Mesodermal cell (in vitro differentiated cells): ENCODE measurements at regions not wholly inside any gene's neighbourhood (a gene's known extent, or its start where the extent isn't known, plus 50 kb on each side); places are given as distances from the start of the nearest gene placed in this dataset.

Experiments
- H3K27ac ChIP-seq: 2 replicates; pipeline ENCODE4 v1.7.0; 2013; ENCODE audit warnings: mild to moderate bottlenecking, low read depth, low read length, moderate library complexity; ENCODE audit not compliant: severe bottlenecking
- H3K36me3 ChIP-seq: 2 replicates; pipeline ENCODE4 v1.7.1; 2013; ENCODE audit warnings: mild to moderate bottlenecking, low read length, moderate library complexity; ENCODE audit not compliant: control insufficient read depth, insufficient read depth
- H3K4me1 ChIP-seq: one replicate; pipeline ENCODE4 v1.7.1; 2013; ENCODE audit warnings: mild to moderate bottlenecking, low read length; ENCODE audit not compliant: insufficient read depth, control insufficient read depth, poor library complexity, severe bottlenecking
- H3K4me3 ChIP-seq: 2 replicates; pipeline ENCODE4 v1.7.0; 2013; ENCODE audit warnings: low read length, control low read depth, mild to moderate bottlenecking; ENCODE audit not compliant: insufficient read depth, poor library complexity, severe bottlenecking; ENCODE audit errors: extremely low read depth
- H3K9me3 ChIP-seq: 2 replicates; pipeline ENCODE4 v1.7.1; 2013; ENCODE audit warnings: mild to moderate bottlenecking, low read length, moderate library complexity; ENCODE audit not compliant: control insufficient read depth
- WGBS, 2 experiments: methylation state at CpG; one replicate each; pipeline ENCODE4 v1.1.5; 2013; ENCODE audit warnings: missing lambda C conversion rate in 2 of 2; ENCODE audit not compliant: insufficient coverage in 2 of 2; 5-methylcytosine and 5-hydroxymethylcytosine counted together

GRCh38 chr14:97290977-97291376 is 493.8 kb downstream of the VRK1 start:
- Histone ChIP-seq H3K9me3 (no peaks in the 10 kb centered on the region), H3K4me1 (peaks cover 6% of the 10 kb centered on the region), H3K4me3 (no peak overlapping the region), H3K36me3 (no peaks in the 10 kb centered on the region), H3K27ac (no peak overlapping the region)
- WGBS, 2 experiments = 87 to 95% methylated on average over 2 to 3 of the region's 3 CpGs

GRCh38 chr14:97293659-97294058 is 496.5 kb downstream of the VRK1 start:
- Histone ChIP-seq H3K9me3 (no peaks in the 10 kb centered on the region), H3K27ac (no peak overlapping the region), H3K4me1 (peaks cover 6% of the 10 kb centered on the region), H3K36me3 (no peaks in the 10 kb centered on the region), H3K4me3 (no peak overlapping the region)
- 75% methylated on average over 1 of the region's 1 CpG; no CpG with 5 or more reads in 1 of the 2 experiments for WGBS, 2 experiments

GRCh38 chr14:97295108-97295710 is 498.0 kb downstream of the VRK1 start:
- 85 to 92% methylated on average over 4 to 6 of the region's 9 CpGs for WGBS, 2 experiments
- Histone ChIP-seq H3K4me1 (peaks cover 6% of the 10 kb centered on the region), H3K9me3 (no peaks in the 10 kb centered on the region), H3K4me3 (no peak overlapping the region), H3K27ac (no peak overlapping the region), H3K36me3 (no peaks in the 10 kb centered on the region)

GRCh38 chr14:97296176-97296575 is 499.0 kb downstream of the VRK1 start:
- no CpG with 5 or more reads among the region's 1 CpG for WGBS, 2 experiments
- Histone ChIP-seq H3K9me3 (no peaks in the 10 kb centered on the region), H3K36me3 (no peaks in the 10 kb centered on the region), H3K4me3 (no peak overlapping the region), H3K4me1 (peaks cover 3% of the 10 kb centered on the region), H3K27ac (no peak overlapping the region)

- Histone ChIP-seq H3K27ac (no peak overlapping the region), H3K36me3 (no peaks in the 10 kb centered on the region), H3K4me3 (no peak overlapping the region), H3K9me3 (no peaks in the 10 kb centered on the region), H3K4me1 (peaks cover 3% of the 10 kb centered on the region)
- WGBS, 2 experiments = 86 to 90% methylated on average over 1 to 5 of the region's 10 CpGs
Observed at GRCh38 chr14:97297100-97297499, 499.9 kb downstream of the VRK1 start.

- no peak overlapping the region for H3K27ac ChIP-seq
- no peaks in the 10 kb centered on the region for H3K36me3 ChIP-seq
- H3K4me1 ChIP-seq = no peaks in the 10 kb centered on the region
- no peaks in the 10 kb centered on the region for H3K9me3 ChIP-seq
- H3K4me3 ChIP-seq = no peak overlapping the region
- 54% methylated on average over 2 of the region's 7 CpGs; no CpG with 5 or more reads in 1 of the 2 experiments for WGBS, 2 experiments
Observed at GRCh38 chr14:97298331-97298730, 501.1 kb downstream of the VRK1 start.

GRCh38 chr14:97298736-97299135 is 501.6 kb downstream of the VRK1 start:
- Histone ChIP-seq H3K27ac (no peak overlapping the region), H3K4me1 (no peaks in the 10 kb centered on the region), H3K9me3 (no peaks in the 10 kb centered on the region), H3K36me3 (no peaks in the 10 kb centered on the region), H3K4me3 (no peak overlapping the region)
- 94 to 95% methylated on average over 8 to 10 of the region's 14 CpGs for WGBS, 2 experiments

GRCh38 chr14:97299661-97300060 is 502.5 kb downstream of the VRK1 start:
- Histone ChIP-seq H3K9me3 (no peaks in the 10 kb centered on the region), H3K27ac (no peak overlapping the region), H3K4me1 (no peaks in the 10 kb centered on the region), H3K36me3 (no peaks in the 10 kb centered on the region), H3K4me3 (no peak overlapping the region)
- WGBS, 2 experiments = 79 to 88% methylated on average over 1 to 2 of the region's 3 CpGs

GRCh38 chr14:97301931-97302559 is 504.9 kb downstream of the VRK1 start:
- Histone ChIP-seq H3K4me3 (no peak overlapping the region), H3K36me3 (no peaks in the 10 kb centered on the region), H3K27ac (no peak overlapping the region), H3K4me1 (no peaks in the 10 kb centered on the region), H3K9me3 (no peaks in the 10 kb centered on the region)
- WGBS, 2 experiments = 38 to 67% methylated on average over 1 to 2 of the region's 4 CpGs

- Histone ChIP-seq H3K4me1 (no peaks in the 10 kb centered on the region), H3K9me3 (no peaks in the 10 kb centered on the region), H3K27ac (no peak overlapping the region), H3K4me3 (no peak overlapping the region), H3K36me3 (no peaks in the 10 kb centered on the region)
- no CpG with 5 or more reads among the region's 3 CpGs for WGBS, 2 experiments
Observed at GRCh38 chr14:97306133-97306759, 509.1 kb downstream of the VRK1 start.

- H3K4me3 ChIP-seq = no peak overlapping the region
- WGBS, 2 experiments = 90 to 100% methylated on average over 1 to 3 of the region's 4 CpGs
- H3K4me1 ChIP-seq = no peaks in the 10 kb centered on the region
- no peaks in the 10 kb centered on the region for H3K36me3 ChIP-seq
- no peaks in the 10 kb centered on the region for H3K9me3 ChIP-seq
- no peak overlapping the region for H3K27ac ChIP-seq
Observed at GRCh38 chr14:97306760-97307246, 509.6 kb downstream of the VRK1 start.
